ENCODE measurements at regions not wholly inside any gene's neighbourhood (a gene's known extent, or its start where the extent isn't known, plus 50 kb on each side); places are given as distances from the start of the nearest gene placed in this dataset.

- ATAC-seq (no peak), DNase-seq (no peak)
- H3K4me1 ChIP-seq (ENCODE audit: control insufficient read depth, insufficient read depth, low read length), result no peaks in the 10 kb centered on the region
- no peak overlapping the region for H3K4me3 ChIP-seq (ENCODE audit: low read length)
- no peak overlapping the region for H3K27ac ChIP-seq (ENCODE audit: low read length)
- no peaks in the 10 kb centered on the region for H3K9me3 ChIP-seq (ENCODE audit: control insufficient read depth, low read length)
- WGBS, result 32% methylated on average over 15 of the region's 15 CpGs
- intact Hi-C loops (cut with DNase I), result no loop called here
- H3K27me3 ChIP-seq (ENCODE audit: control insufficient read depth, insufficient read depth), result no peaks in the 10 kb centered on the region
These were observed 206.6 kb upstream of the GRIK3 start for GRCh38 chr1:37240897-37241296.

GRCh38 chr1:37242501-37242900 is 208.2 kb upstream of the GRIK3 start:
- H3K4me1 ChIP-seq (ENCODE audit: control insufficient read depth, insufficient read depth, low read length), result no peaks in the 10 kb centered on the region
- no peaks in the 10 kb centered on the region for H3K9me3 ChIP-seq (ENCODE audit: control insufficient read depth, low read length)
- no peak for ATAC-seq
- intact Hi-C loops (cut with DNase I), result no loop called here
- no peak overlapping the region for H3K27ac ChIP-seq (ENCODE audit: low read length)
- no peak for DNase-seq
- H3K4me3 ChIP-seq (ENCODE audit: low read length), result no peak overlapping the region
- 56% methylated on average over 5 of the region's 5 CpGs for WGBS
- H3K27me3 ChIP-seq (ENCODE audit: control insufficient read depth, insufficient read depth), result no peaks in the 10 kb centered on the region

GRCh38 chr1:37243368-37244082 is 209.2 kb upstream of the GRIK3 start:
- WGBS, result 57% methylated on average over 12 of the region's 12 CpGs
- Histone ChIP-seq H3K4me3 (ENCODE audit: low read length) (no peak overlapping the region), H3K9me3 (ENCODE audit: control insufficient read depth, low read length) (no peaks in the 10 kb centered on the region), H3K4me1 (ENCODE audit: control insufficient read depth, insufficient read depth, low read length) (no peaks in the 10 kb centered on the region), H3K27ac (ENCODE audit: low read length) (no peak overlapping the region), H3K27me3 (ENCODE audit: control insufficient read depth, insufficient read depth) (no peaks in the 10 kb centered on the region)
- DNase-seq (no peak), ATAC-seq (no peak)
- intact Hi-C loops (cut with DNase I), result no loop called here

- H3K4me3 ChIP-seq (ENCODE audit: low read length), result no peak overlapping the region
- intact Hi-C loops (cut with DNase I), result no loop called here
- no peaks in the 10 kb centered on the region for H3K27me3 ChIP-seq (ENCODE audit: control insufficient read depth, insufficient read depth)
- DNase-seq, result no peak
- no peak overlapping the region for H3K27ac ChIP-seq (ENCODE audit: low read length)
- no peaks in the 10 kb centered on the region for H3K4me1 ChIP-seq (ENCODE audit: control insufficient read depth, insufficient read depth, low read length)
- no peak for ATAC-seq
- WGBS, result 70% methylated on average over 6 of the region's 6 CpGs
- H3K9me3 ChIP-seq (ENCODE audit: control insufficient read depth, low read length), result no peaks in the 10 kb centered on the region
These were observed 209.8 kb upstream of the GRIK3 start for GRCh38 chr1:37244083-37244480.

- 75% methylated on average over 3 of the region's 3 CpGs for whole genome bisulfite sequencing
- DNase-seq (no peak), ATAC-seq (no peak)
- H3K27me3 ChIP-seq (ENCODE audit: control insufficient read depth, insufficient read depth), result no peaks in the 10 kb centered on the region
- no peaks in the 10 kb centered on the region for H3K9me3 ChIP-seq (ENCODE audit: control insufficient read depth, low read length)
- intact Hi-C loops (cut with DNase I), result no loop called here
- H3K27ac ChIP-seq (ENCODE audit: low read length), result no peak overlapping the region
- H3K4me3 ChIP-seq (ENCODE audit: low read length), result no peak overlapping the region
- no peaks in the 10 kb centered on the region for H3K4me1 ChIP-seq (ENCODE audit: control insufficient read depth, insufficient read depth, low read length)
These were observed 210.5 kb upstream of the GRIK3 start for GRCh38 chr1:37244815-37245214.

- ATAC-seq (no peak), DNase-seq (no peak)
- Histone ChIP-seq H3K4me1 (ENCODE audit: control insufficient read depth, insufficient read depth, low read length) (no peaks in the 10 kb centered on the region), H3K9me3 (ENCODE audit: control insufficient read depth, low read length) (no peaks in the 10 kb centered on the region), H3K4me3 (ENCODE audit: low read length) (no peak overlapping the region), H3K27ac (ENCODE audit: low read length) (no peak overlapping the region), H3K27me3 (ENCODE audit: control insufficient read depth, insufficient read depth) (no peaks in the 10 kb centered on the region)
- 62% methylated on average over 6 of the region's 6 CpGs for WGBS
- intact Hi-C loops (cut with DNase I), result no loop called here
These were observed 212.3 kb upstream of the GRIK3 start for GRCh38 chr1:37246631-37247030.

GRCh38 chr1:37250371-37250770 is 216.1 kb upstream of the GRIK3 start:
- Histone ChIP-seq H3K27ac (ENCODE audit: low read length) (no peak overlapping the region), H3K27me3 (ENCODE audit: control insufficient read depth, insufficient read depth) (no peaks in the 10 kb centered on the region), H3K9me3 (ENCODE audit: control insufficient read depth, low read length) (no peaks in the 10 kb centered on the region), H3K4me3 (ENCODE audit: low read length) (no peak overlapping the region), H3K4me1 (ENCODE audit: control insufficient read depth, insufficient read depth, low read length) (no peaks in the 10 kb centered on the region)
- ATAC-seq (no peak), DNase-seq (no peak)
- intact Hi-C loops (cut with DNase I), result no loop called here
- WGBS, result 45% methylated on average over 4 of the region's 4 CpGs

- Histone ChIP-seq H3K4me3 (ENCODE audit: low read length) (no peak overlapping the region), H3K4me1 (ENCODE audit: control insufficient read depth, insufficient read depth, low read length) (no peaks in the 10 kb centered on the region), H3K27ac (ENCODE audit: low read length) (no peak overlapping the region), H3K9me3 (ENCODE audit: control insufficient read depth, low read length) (no peaks in the 10 kb centered on the region), H3K27me3 (ENCODE audit: control insufficient read depth, insufficient read depth) (no peaks in the 10 kb centered on the region)
- DNase-seq (no peak), ATAC-seq (no peak)
- intact Hi-C loops (cut with DNase I), result no loop called here
- WGBS, result 23% methylated on average over 24 of the region's 24 CpGs
These were observed 219.1 kb upstream of the ZC3H12A start for GRCh38 chr1:37255136-37255795.

GRCh38 chr1:37255868-37256267 is 218.5 kb upstream of the ZC3H12A start:
- Histone ChIP-seq H3K4me3 (ENCODE audit: low read length) (no peak overlapping the region), H3K27ac (ENCODE audit: low read length) (no peak overlapping the region), H3K27me3 (ENCODE audit: control insufficient read depth, insufficient read depth) (no peaks in the 10 kb centered on the region), H3K4me1 (ENCODE audit: control insufficient read depth, insufficient read depth, low read length) (no peaks in the 10 kb centered on the region), H3K9me3 (ENCODE audit: control insufficient read depth, low read length) (no peaks in the 10 kb centered on the region)
- intact Hi-C loops (cut with DNase I), result no loop called here
- ATAC-seq (no peak), DNase-seq (no peak)
- WGBS, result 12% methylated on average over 5 of the region's 5 CpGs

- no peak overlapping the region for H3K27ac ChIP-seq (ENCODE audit: low read length)
- intact Hi-C loops (cut with DNase I), result no loop called here
- no peaks in the 10 kb centered on the region for H3K4me1 ChIP-seq (ENCODE audit: control insufficient read depth, insufficient read depth, low read length)
- ATAC-seq (no peak), DNase-seq (no peak)
- H3K4me3 ChIP-seq (ENCODE audit: low read length), result no peak overlapping the region
- H3K27me3 ChIP-seq (ENCODE audit: control insufficient read depth, insufficient read depth), result no peaks in the 10 kb centered on the region
- H3K9me3 ChIP-seq (ENCODE audit: control insufficient read depth, low read length), result no peaks in the 10 kb centered on the region
These were observed 216.7 kb upstream of the ZC3H12A start for GRCh38 chr1:37257646-37258045.

- intact Hi-C loops (cut with DNase I), result no loop called here
- Histone ChIP-seq H3K27ac (ENCODE audit: low read length) (no peak overlapping the region), H3K4me3 (ENCODE audit: low read length) (no peak overlapping the region), H3K27me3 (ENCODE audit: control insufficient read depth, insufficient read depth) (no peaks in the 10 kb centered on the region), H3K9me3 (ENCODE audit: control insufficient read depth, low read length) (no peaks in the 10 kb centered on the region), H3K4me1 (ENCODE audit: control insufficient read depth, insufficient read depth, low read length) (no peaks in the 10 kb centered on the region)
- ATAC-seq (no peak), DNase-seq (no peak)
- WGBS, result 31% methylated on average over 6 of the region's 6 CpGs
These were observed 216.3 kb upstream of the ZC3H12A start for GRCh38 chr1:37258068-37258467.

GRCh38 chr1:37259019-37259418 is 215.4 kb upstream of the ZC3H12A start:
- no peak overlapping the region for H3K4me3 ChIP-seq (ENCODE audit: low read length)
- intact Hi-C loops (cut with DNase I), result no loop called here
- DNase-seq (no peak), ATAC-seq (no peak)
- 53% methylated on average over 2 of the region's 2 CpGs for WGBS
- H3K27ac ChIP-seq (ENCODE audit: low read length), result no peak overlapping the region
- H3K4me1 ChIP-seq (ENCODE audit: control insufficient read depth, insufficient read depth, low read length), result no peaks in the 10 kb centered on the region
- peaks cover 2% of the 10 kb centered on the region for H3K9me3 ChIP-seq (ENCODE audit: control insufficient read depth, low read length)
- H3K27me3 ChIP-seq (ENCODE audit: control insufficient read depth, insufficient read depth), result no peaks in the 10 kb centered on the region

All from right cardiac atrium (tissue), 5 donors.